DLD1 (cell line): ENCODE measurements at regions not wholly inside any gene's neighbourhood (a gene's known extent, or its start where the extent isn't known, plus 50 kb on each side); places are given as distances from the start of the nearest gene placed in this dataset.

Source experiments
- in situ Hi-C: cut with HindIII; loops from 2 replicates; pipeline ENCODE4 v1.10.0; 2017; ENCODE audit warnings: low sequenced_read_pairs

GRCh38 chr12:107394693-107395092, 290.9 kb upstream of the PWP1 start:
- in situ Hi-C loops = no loop called here

GRCh38 chr12:107395817-107396216, 289.8 kb upstream of the PWP1 start:
- in situ Hi-C loops = no loop called here

GRCh38 chr12:107396991-107397390, 288.6 kb upstream of the PWP1 start:
- in situ Hi-C loops = no loop called here

GRCh38 chr12:107397890-107398500, 287.6 kb upstream of the PWP1 start:
- in situ Hi-C loops = no loop called here

GRCh38 chr12:107399046-107399445, 286.6 kb upstream of the PWP1 start:
- in situ Hi-C loops = no loop called here

GRCh38 chr12:107400686-107401447, 284.7 kb upstream of the PWP1 start:
- in situ Hi-C loops = no loop called here

GRCh38 chr12:107402041-107403022, 283.3 kb upstream of the PWP1 start:
- in situ Hi-C loops = no loop called here

GRCh38 chr12:107404981-107405380, 280.6 kb upstream of the PWP1 start:
- in situ Hi-C loops = no loop called here

- in situ Hi-C loops = no loop called here
Measured at GRCh38 chr12:107405436-107405835, 280.2 kb upstream of the PWP1 start.

GRCh38 chr12:107406932-107407331, 278.7 kb upstream of the PWP1 start:
- in situ Hi-C loops = no loop called here

GRCh38 chr12:107411792-107412535, 273.6 kb upstream of the PWP1 start:
- in situ Hi-C loops = no loop called here

GRCh38 chr12:107415071-107415470, 270.5 kb upstream of the PWP1 start:
- in situ Hi-C loops = no loop called here

GRCh38 chr12:107415834-107416233, 269.8 kb upstream of the PWP1 start:
- in situ Hi-C loops = no loop called here

- in situ Hi-C loops = no loop called here
Measured at GRCh38 chr12:107417004-107417403, 268.6 kb upstream of the PWP1 start.

- in situ Hi-C loops = no loop called here
Measured at GRCh38 chr12:107418981-107419380, 266.6 kb upstream of the PWP1 start.

GRCh38 chr12:107423531-107423930, 262.1 kb upstream of the PWP1 start:
- in situ Hi-C loops = no loop called here

- in situ Hi-C loops = no loop called here
Measured at GRCh38 chr12:107429006-107429705, 256.4 kb upstream of the PWP1 start.

GRCh38 chr12:107431942-107432341, 253.7 kb upstream of the PWP1 start:
- in situ Hi-C loops = no loop called here

- in situ Hi-C loops = no loop called here
Measured at GRCh38 chr12:107435072-107435471, 250.5 kb upstream of the PWP1 start.

GRCh38 chr12:107435520-107435919, 250.1 kb upstream of the PWP1 start:
- in situ Hi-C loops = no loop called here
